Chondrocyte (in vitro differentiated cells): ENCODE measurements at regions not wholly inside any gene's neighbourhood (a gene's known extent, or its start where the extent isn't known, plus 50 kb on each side); places are given as distances from the start of the nearest gene placed in this dataset.
"Not testable (repeated sequence)": the region's sequence is repeated elsewhere in the genome, so short reads cannot be mapped to it uniquely, and the experiment has no call there.

Experiments
- DNase-seq: peaks from one replicate; pipeline ENCODE4 v3.0.0; 2021; ENCODE audit warnings: mixed read lengths, low spot score
- H3K27ac Mint-ChIP-seq: one replicate; pipeline ENCODE4 v1.8.0; 2021; ENCODE audit warnings: mild to moderate bottlenecking, moderate library complexity, mixed read lengths; ENCODE audit not compliant: unreplicated experiment
- H3K27me3 Mint-ChIP-seq: 2 replicates; pipeline ENCODE4 v1.8.0; 2021; ENCODE audit warnings: low read depth, mixed read lengths
- H3K36me3 Mint-ChIP-seq: 2 replicates; pipeline ENCODE4 v1.8.0; 2021; ENCODE audit warnings: low read depth, mixed read lengths
- H3K4me1 Mint-ChIP-seq: 2 replicates; pipeline ENCODE4 v1.8.0; 2021; ENCODE audit warnings: low read depth, mild to moderate bottlenecking, mixed read lengths
- H3K4me3 Mint-ChIP-seq: one replicate; pipeline ENCODE4 v1.8.0; 2021; ENCODE audit warnings: mild to moderate bottlenecking, moderate library complexity, mixed read lengths; ENCODE audit not compliant: unreplicated experiment
- H3K9me3 Mint-ChIP-seq: 2 replicates; pipeline ENCODE4 v1.8.0; 2021; ENCODE audit warnings: low read depth, mixed read lengths
- TF ChIP-seq, protein P1 (sequence below): fragments of 200-600 bp; sonication (generic); IDR thresholded peaks from 2 replicates; pipeline ENCODE4 v1.5.0; 2021; ENCODE audit warnings: antibody characterized with exemption, mild to moderate bottlenecking, moderate library complexity

DNA sequence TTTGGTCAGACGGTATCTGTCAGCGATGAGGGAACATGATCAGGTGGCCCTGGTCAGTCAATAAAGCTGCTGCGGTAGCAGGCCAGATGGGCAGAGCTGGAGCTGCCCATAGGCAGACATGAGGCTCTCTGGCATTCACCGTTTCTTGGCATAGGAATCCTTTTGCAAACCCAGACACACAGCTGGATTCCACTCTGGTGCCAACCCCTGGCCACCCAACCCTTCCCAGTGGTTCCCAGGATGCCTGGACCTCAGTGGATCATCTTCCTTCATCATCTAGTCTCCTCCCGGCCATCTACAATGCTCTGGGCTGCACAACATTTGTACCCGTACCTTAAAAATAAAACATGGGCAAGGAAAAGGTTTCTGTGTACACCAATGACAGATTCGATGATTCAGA lies 68.3 kb upstream of the ACTRT2 start:
- H3K36me3 Mint-ChIP-seq, result no peaks in the 10 kb centered on the region
- no peak for DNase-seq
- H3K27me3 Mint-ChIP-seq, result no peaks in the 10 kb centered on the region
- TF ChIP-seq, protein P1, sequence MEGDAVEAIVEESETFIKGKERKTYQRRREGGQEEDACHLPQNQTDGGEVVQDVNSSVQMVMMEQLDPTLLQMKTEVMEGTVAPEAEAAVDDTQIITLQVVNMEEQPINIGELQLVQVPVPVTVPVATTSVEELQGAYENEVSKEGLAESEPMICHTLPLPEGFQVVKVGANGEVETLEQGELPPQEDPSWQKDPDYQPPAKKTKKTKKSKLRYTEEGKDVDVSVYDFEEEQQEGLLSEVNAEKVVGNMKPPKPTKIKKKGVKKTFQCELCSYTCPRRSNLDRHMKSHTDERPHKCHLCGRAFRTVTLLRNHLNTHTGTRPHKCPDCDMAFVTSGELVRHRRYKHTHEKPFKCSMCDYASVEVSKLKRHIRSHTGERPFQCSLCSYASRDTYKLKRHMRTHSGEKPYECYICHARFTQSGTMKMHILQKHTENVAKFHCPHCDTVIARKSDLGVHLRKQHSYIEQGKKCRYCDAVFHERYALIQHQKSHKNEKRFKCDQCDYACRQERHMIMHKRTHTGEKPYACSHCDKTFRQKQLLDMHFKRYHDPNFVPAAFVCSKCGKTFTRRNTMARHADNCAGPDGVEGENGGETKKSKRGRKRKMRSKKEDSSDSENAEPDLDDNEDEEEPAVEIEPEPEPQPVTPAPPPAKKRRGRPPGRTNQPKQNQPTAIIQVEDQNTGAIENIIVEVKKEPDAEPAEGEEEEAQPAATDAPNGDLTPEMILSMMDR, result no peak
- H3K4me3 Mint-ChIP-seq, result no peak overlapping the region
- H3K9me3 Mint-ChIP-seq, result peaks cover 53% of the 10 kb centered on the region
- H3K4me1 Mint-ChIP-seq, result no peaks in the 10 kb centered on the region
- H3K27ac Mint-ChIP-seq, result no peak overlapping the region

DNA sequence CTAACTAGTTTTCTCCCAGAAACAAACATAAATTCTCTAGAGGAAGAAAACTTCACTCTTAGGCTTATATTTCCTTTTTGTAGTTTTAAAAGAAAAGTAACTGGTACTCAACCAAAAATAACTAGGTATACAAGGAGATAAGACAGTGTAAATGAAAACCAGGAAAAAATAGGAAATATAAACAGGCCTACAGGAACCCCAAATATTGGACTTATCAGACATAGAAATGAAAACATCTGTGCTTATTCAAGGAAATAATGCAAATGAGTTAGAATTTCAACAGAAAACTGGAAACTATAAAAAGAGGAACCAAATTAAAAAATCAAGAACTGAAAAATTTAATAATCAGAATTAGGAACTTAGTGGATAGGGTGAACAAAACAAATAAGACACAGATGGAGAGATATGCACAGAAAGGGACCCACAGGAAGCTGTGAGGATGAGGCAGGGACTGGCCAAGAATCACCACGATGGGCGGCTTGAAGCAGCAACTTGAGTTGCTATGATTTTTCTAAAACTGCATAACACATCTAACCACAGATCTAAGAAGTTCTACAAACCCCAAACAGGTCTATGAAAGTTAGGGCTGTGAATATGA lies 67.5 kb upstream of the ACTRT2 start:
- no peak for DNase-seq
- TF ChIP-seq, protein P1, result no peak
- no peak overlapping the region for H3K4me3 Mint-ChIP-seq
- no peaks in the 10 kb centered on the region for H3K4me1 Mint-ChIP-seq
- no peak overlapping the region for H3K27ac Mint-ChIP-seq
- H3K27me3 Mint-ChIP-seq, result no peaks in the 10 kb centered on the region
- H3K36me3 Mint-ChIP-seq, result no peaks in the 10 kb centered on the region
- H3K9me3 Mint-ChIP-seq, result peaks cover 57% of the 10 kb centered on the region

DNA sequence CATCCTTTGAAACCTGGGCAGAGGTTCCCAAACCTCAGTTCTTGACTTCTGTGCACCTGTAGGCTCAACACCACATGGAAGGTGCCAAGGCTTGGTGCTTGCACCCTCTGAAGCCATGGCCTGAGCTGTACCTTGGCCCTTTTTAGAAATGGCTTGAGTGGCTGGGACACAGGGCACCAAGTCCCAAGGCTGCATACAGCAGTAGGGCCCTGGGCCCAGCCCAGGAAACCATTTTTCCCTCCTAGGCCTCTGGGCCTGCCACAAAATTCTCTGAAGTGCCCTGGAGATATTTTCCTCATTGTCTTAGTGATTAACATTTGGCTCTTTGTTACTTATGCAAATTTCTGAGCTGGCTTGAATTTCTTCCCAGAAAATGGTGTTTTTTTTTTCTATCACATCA lies 65.6 kb upstream of the ACTRT2 start:
- Mint-ChIP-seq H3K4me3 (no peak overlapping the region), H3K27ac (no peak overlapping the region), H3K4me1 (no peaks in the 10 kb centered on the region), H3K9me3 (peaks cover 61% of the 10 kb centered on the region), H3K36me3 (no peaks in the 10 kb centered on the region), H3K27me3 (no peaks in the 10 kb centered on the region)
- DNase-seq, result no peak
- TF ChIP-seq, protein P1, result no peak

DNA sequence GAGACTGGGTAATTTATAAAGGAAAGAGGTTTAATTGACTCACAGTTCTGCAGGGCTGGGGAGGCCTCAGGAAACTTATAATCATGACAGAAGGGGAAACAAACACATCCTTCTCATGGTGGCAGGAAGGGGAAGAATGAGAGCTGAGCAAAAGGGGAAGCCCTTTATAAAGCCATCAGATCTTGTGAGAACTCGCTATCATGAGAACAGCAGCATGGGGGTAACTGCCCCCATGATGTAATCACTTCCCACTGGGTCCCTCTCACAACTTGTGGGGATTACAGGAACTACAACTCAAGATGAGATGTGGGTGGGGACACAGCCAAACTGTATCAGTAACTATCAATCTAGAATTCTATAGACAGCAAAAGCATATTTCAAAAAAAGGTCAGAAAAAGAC lies 64.7 kb upstream of the ACTRT2 start:
- TF ChIP-seq, protein P1, result no peak
- no peaks in the 10 kb centered on the region for H3K27me3 Mint-ChIP-seq
- H3K4me3 Mint-ChIP-seq, result no peak overlapping the region
- no peak for DNase-seq
- H3K36me3 Mint-ChIP-seq, result no peaks in the 10 kb centered on the region
- H3K9me3 Mint-ChIP-seq, result peaks cover 58% of the 10 kb centered on the region
- H3K27ac Mint-ChIP-seq, result no peak overlapping the region
- H3K4me1 Mint-ChIP-seq, result no peaks in the 10 kb centered on the region

DNA sequence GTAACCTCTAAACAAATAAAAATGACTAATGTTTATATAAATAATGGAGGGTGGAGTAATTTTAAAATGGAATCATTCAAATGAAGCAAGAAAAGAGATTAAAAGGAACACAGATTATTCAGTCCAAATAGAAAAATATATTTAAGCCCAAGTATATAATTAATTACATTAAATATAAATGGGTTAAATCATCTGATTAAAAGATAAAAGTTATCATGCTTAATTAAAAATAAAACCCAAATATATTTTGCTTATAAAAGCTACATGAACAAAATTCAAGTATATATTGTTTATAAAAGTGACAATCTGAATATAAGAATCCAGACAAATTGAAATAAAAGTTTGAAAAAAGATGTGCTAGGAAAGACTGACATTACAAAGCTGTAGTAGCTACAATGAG lies 63.9 kb upstream of the ACTRT2 start:
- Mint-ChIP-seq H3K27ac (no peak overlapping the region), H3K36me3 (no peaks in the 10 kb centered on the region), H3K4me1 (no peaks in the 10 kb centered on the region), H3K27me3 (no peaks in the 10 kb centered on the region), H3K9me3 (peaks cover 56% of the 10 kb centered on the region), H3K4me3 (no peak overlapping the region)
- TF ChIP-seq, protein P1, result no peak
- no peak for DNase-seq

DNA sequence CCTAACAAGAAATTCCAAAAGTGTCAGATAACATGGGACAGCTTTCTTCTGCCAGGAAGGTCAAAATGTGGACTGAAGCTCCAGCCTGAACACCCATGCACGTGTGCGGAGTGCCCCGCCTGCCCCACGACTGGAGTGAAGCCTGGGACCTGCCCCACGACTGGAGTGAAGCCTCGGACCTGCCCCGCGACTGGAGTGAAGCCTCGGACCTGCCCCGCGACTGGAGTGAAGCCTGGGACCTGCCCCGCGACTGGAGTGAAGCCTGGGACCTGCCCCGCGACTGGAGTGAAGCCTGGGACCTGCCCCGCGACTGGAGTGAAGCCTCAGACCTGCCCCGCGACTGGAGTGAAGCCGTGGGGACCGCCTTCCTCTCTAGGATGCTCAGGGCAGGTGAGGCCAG lies 61.4 kb upstream of the ACTRT2 start:
- not testable (repeated sequence) for H3K27me3 Mint-ChIP-seq, H3K4me1 Mint-ChIP-seq, H3K4me3 Mint-ChIP-seq, H3K36me3 Mint-ChIP-seq, H3K27ac Mint-ChIP-seq
- H3K9me3 Mint-ChIP-seq, result peaks cover 42% of the 10 kb centered on the region
- DNase-seq, result peak; percentile 48
